ENCODE measurements at regions not wholly inside any gene's neighbourhood (a gene's known extent, or its start where the extent isn't known, plus 50 kb on each side); places are given as distances from the start of the nearest gene placed in this dataset.

DNA sequence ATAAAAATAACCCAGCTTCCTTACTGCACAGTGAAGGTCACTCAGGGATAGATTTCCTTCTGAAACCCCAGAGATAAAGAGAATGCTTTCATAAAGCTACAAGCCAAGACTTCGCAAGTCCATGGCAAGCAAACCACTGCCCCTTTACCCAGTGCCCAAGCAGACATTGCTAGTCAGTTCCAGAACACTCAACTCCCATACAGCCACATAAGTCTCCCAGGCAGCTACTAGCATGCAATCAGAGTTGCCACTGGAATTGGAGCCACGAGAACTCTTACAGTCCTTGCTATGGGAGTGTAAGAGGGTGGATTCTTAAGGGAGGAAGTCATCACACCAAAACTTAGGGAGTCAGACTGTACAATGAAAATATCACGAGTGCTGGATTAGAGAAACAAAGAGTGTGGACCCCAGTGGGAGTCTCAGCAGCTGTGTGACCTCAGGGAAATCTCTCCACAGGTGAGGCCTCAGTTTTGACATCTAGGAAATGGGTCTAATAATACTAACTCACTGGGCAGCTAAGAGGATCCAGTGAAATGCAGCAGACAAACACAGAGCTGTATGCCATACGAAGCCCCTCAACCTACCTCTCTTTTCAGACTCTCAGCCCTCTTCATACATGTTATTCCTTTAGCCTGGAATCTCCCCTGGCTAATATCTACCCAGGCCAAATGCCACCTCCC is 526.6 kb downstream of the MN1 start:
- H3K4me1 ChIP-seq (ENCODE audit: control insufficient read depth in 2 of 2, insufficient read depth in 2 of 2, low read length in 2 of 2): no peaks in the 10 kb centered on the region
- no peaks in the 10 kb centered on the region for H3K4me1 Mint-ChIP-seq
- H4K20me1 ChIP-seq (ENCODE audit: control insufficient read depth, insufficient read depth, low read length, poor library complexity, severe bottlenecking): no peaks in the 10 kb centered on the region
- H3K36me3 ChIP-seq (replicated peaks in 1 of 2; ENCODE audit: control extremely low read depth in 1 of 2, control insufficient read depth in 1 of 2, extremely low read depth in 1 of 2, insufficient read depth in 2 of 2, low read length in 1 of 2): no peaks in the 10 kb centered on the region
- TF ChIP-seq, protein P1, sequence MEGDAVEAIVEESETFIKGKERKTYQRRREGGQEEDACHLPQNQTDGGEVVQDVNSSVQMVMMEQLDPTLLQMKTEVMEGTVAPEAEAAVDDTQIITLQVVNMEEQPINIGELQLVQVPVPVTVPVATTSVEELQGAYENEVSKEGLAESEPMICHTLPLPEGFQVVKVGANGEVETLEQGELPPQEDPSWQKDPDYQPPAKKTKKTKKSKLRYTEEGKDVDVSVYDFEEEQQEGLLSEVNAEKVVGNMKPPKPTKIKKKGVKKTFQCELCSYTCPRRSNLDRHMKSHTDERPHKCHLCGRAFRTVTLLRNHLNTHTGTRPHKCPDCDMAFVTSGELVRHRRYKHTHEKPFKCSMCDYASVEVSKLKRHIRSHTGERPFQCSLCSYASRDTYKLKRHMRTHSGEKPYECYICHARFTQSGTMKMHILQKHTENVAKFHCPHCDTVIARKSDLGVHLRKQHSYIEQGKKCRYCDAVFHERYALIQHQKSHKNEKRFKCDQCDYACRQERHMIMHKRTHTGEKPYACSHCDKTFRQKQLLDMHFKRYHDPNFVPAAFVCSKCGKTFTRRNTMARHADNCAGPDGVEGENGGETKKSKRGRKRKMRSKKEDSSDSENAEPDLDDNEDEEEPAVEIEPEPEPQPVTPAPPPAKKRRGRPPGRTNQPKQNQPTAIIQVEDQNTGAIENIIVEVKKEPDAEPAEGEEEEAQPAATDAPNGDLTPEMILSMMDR (IDR thresholded peaks at IDR 0.05): no peak
- ATAC-seq (ENCODE audit: low read depth): no peak
- H3K27me3 Mint-ChIP-seq: peaks cover 15% of the 10 kb centered on the region
- CTCF ChIA-PET: no interaction called here
- no peak overlapping the region for H3K4me2 ChIP-seq (replicated peaks; ENCODE audit: low read depth, low read length, poor library complexity, severe bottlenecking)
- no peak overlapping the region for H3K4me3 ChIP-seq (ENCODE audit: control extremely low read depth in 1 of 5, extremely low read depth in 1 of 5, insufficient read depth in 1 of 5, low read depth in 2 of 5, low read length in 4 of 5)
- POLR2A ChIA-PET: no interaction called here
- H3K9ac ChIP-seq (ENCODE audit: low read length): no peak overlapping the region
- intact Hi-C loops (cut with micrococcal nuclease): no loop called here
- H3K27me3 ChIP-seq (replicated peaks in 1 of 4; ENCODE audit: control extremely low read depth in 1 of 4, control insufficient read depth in 3 of 4, insufficient read depth in 4 of 4, low read length in 3 of 4): peaks cover 0 to 5% (median 0%) of the 10 kb centered on the region in 4 experiments
- no peaks in the 10 kb centered on the region for H3K79me2 ChIP-seq (ENCODE audit: control insufficient read depth, insufficient read depth, low read length)
- no peak overlapping the region for H3K27ac Mint-ChIP-seq
- 84% methylated on average over 3 of the region's 4 CpGs for WGBS (ENCODE audit: insufficient coverage)
- no peak overlapping the region for H3K4me3 Mint-ChIP-seq
- peaks cover 0 to 3% (median 0%) of the 10 kb centered on the region in 3 donors for H3K9me3 ChIP-seq (ENCODE audit: control extremely low read depth in 1 of 3, control insufficient read depth in 2 of 3, insufficient read depth in 1 of 3, low read length in 2 of 3)
- peaks cover 3% of the 10 kb centered on the region for H3K9me3 Mint-ChIP-seq (ENCODE audit: insufficient read depth)
- no peak for DNase-seq
- H3K27ac ChIP-seq (ENCODE audit: low read length in 2 of 2): no peak overlapping the region
- no peak overlapping the region for H2AFZ ChIP-seq (ENCODE audit: insufficient read depth, low read depth, low read length, poor library complexity, severe bottlenecking)

DNA sequence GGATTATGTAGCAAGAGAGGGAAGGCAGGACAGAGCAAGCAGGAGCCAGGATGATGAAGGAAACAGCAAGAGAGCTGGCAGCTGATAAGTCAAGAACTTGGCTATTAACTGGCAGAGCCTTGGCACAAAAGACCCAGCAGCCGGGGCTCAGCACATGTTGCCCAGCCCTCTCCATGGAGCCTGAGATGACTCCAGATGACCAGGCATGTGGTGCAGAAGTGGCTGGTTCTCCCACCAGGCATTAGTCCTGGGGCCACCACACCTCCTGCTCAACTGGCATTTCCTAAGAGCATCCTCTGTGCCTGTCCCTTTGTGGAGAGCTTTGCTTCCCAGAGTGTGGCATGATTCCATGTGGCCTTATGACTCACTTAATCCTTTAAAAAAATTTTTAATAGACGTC is 522.6 kb downstream of the MN1 start:
- Histone ChIP-seq H3K36me3 (replicated peaks in 1 of 2; ENCODE audit: control extremely low read depth in 1 of 2, control insufficient read depth in 1 of 2, extremely low read depth in 1 of 2, insufficient read depth in 2 of 2, low read length in 1 of 2) (no peaks in the 10 kb centered on the region), H3K4me3 (ENCODE audit: control extremely low read depth in 1 of 5, extremely low read depth in 1 of 5, insufficient read depth in 1 of 5, low read depth in 2 of 5, low read length in 4 of 5) (no peak overlapping the region), H4K20me1 (ENCODE audit: control insufficient read depth, insufficient read depth, low read length, poor library complexity, severe bottlenecking) (no peaks in the 10 kb centered on the region), H3K27ac (ENCODE audit: low read length in 2 of 2) (no peak overlapping the region), H3K79me2 (ENCODE audit: control insufficient read depth, insufficient read depth, low read length) (no peaks in the 10 kb centered on the region), H3K4me2 (replicated peaks; ENCODE audit: low read depth, low read length, poor library complexity, severe bottlenecking) (no peak overlapping the region), H3K4me1 (ENCODE audit: control insufficient read depth in 2 of 2, insufficient read depth in 2 of 2, low read length in 2 of 2) (no peaks in the 10 kb centered on the region), H2AFZ (ENCODE audit: insufficient read depth, low read depth, low read length, poor library complexity, severe bottlenecking) (no peak overlapping the region), H3K9me3 (ENCODE audit: control extremely low read depth in 1 of 3, control insufficient read depth in 2 of 3, insufficient read depth in 1 of 3, low read length in 2 of 3) (peaks cover 0 to 5% (median 1%) of the 10 kb centered on the region in 3 donors), H3K27me3 (replicated peaks in 1 of 4; ENCODE audit: control extremely low read depth in 1 of 4, control insufficient read depth in 3 of 4, insufficient read depth in 4 of 4, low read length in 3 of 4) (no peaks in the 10 kb centered on the region), H3K9ac (ENCODE audit: low read length) (no peak overlapping the region)
- ATAC-seq (ENCODE audit: low read depth) (no peak), DNase-seq (no peak)
- Mint-ChIP-seq H3K27me3 (peaks cover 4% of the 10 kb centered on the region), H3K4me1 (no peaks in the 10 kb centered on the region), H3K9me3 (ENCODE audit: insufficient read depth) (peaks cover 3% of the 10 kb centered on the region), H3K27ac (no peak overlapping the region), H3K4me3 (no peak overlapping the region)
- POLR2A ChIA-PET: no interaction called here
- CTCF ChIA-PET: no interaction called here
- 80% methylated on average over 1 of the region's 2 CpGs for WGBS (ENCODE audit: insufficient coverage)
- TF ChIP-seq, protein P1 (IDR thresholded peaks at IDR 0.05): no peak
- TF ChIP-seq EZH2 (IDR thresholded peaks at IDR 0.05; ENCODE audit: borderline replicate concordance, insufficient read depth, low read depth, low read length, poor library complexity, severe bottlenecking): no peak
- intact Hi-C loops (cut with micrococcal nuclease): no loop called here
